Gastrocnemius medialis (tissue), 4 donors: ENCODE measurements at regions not wholly inside any gene's neighbourhood (a gene's known extent, or its start where the extent isn't known, plus 50 kb on each side); places are given as distances from the start of the nearest gene placed in this dataset.

Experiments used
- ATAC-seq, 2 donors: fragments of 150-250 bp; one replicate each; pipeline ENCODE4 v1.9.1; 2016
- DNase-seq, 2 donors: peaks; one replicate each; pipeline ENCODE4 v3.0.0-alpha.2; 2019
- H3K27ac ChIP-seq, 4 donors: fragments of 200-600 bp; sonication (generic); 1 replicate in 1 of 4; 2 replicates in 3 of 4; pipeline ENCODE4 v1.5.1; 2016 to 2018; ENCODE audit warnings: mild to moderate bottlenecking in 2 of 4, moderate library complexity in 1 of 4
- H3K27me3 ChIP-seq, 3 donors: fragments of 200-600 bp; sonication (generic) in 2 of 3; 1 replicate in 1 of 3; 2 replicates in 2 of 3; pipeline versions ENCODE4 v1.5.1 to v1.6.0; 2016 to 2019; ENCODE audit warnings: mild to moderate bottlenecking in 1 of 3, moderate library complexity in 1 of 3
- H3K36me3 ChIP-seq, 2 donors: fragments of 200-600 bp; sonication (generic) in 1 of 2; one replicate each; pipeline ENCODE4 v1.5.1; 2017 to 2018
- H3K4me1 ChIP-seq, 2 donors: fragments of 200-600 bp; sonication (generic) in 1 of 2; one replicate each; pipeline ENCODE4 v1.5.1; 2016 to 2017; ENCODE audit warnings: mild to moderate bottlenecking in 2 of 2
- H3K4me3 ChIP-seq, 4 donors: fragments of 200-600 bp; sonication (generic) in 3 of 4; 1 replicate in 1 of 4; 2 replicates in 3 of 4; pipeline ENCODE4 v1.5.1; 2016 to 2019; ENCODE audit warnings: mild to moderate bottlenecking in 2 of 4
- H3K9me3 ChIP-seq, 3 donors: fragments of 200-600 bp; sonication (generic) in 2 of 3; 1 replicate in 1 of 3; 2 replicates in 2 of 3; pipeline ENCODE4 v1.5.1; 2016 to 2019
- CTCF ChIP-seq, 5 experiments: fragments of 450-650 bp in 3 of 5; fragments of 200-600 bp in 2 of 5; sonication (generic) in 2 of 5; IDR thresholded peaks in 4 of 5; conservative IDR thresholded peaks in 1 of 5; 1 replicate in 4 of 5; 2 replicates in 1 of 5; pipeline ENCODE4 v1.5.1; 2016 to 2019; ENCODE audit warnings: antibody characterized with exemption in 5 of 5, mild to moderate bottlenecking in 3 of 5, moderate library complexity in 3 of 5
- POLR2A ChIP-seq, 2 donors: fragments of 450-650 bp; IDR thresholded peaks; one replicate each; pipeline ENCODE4 v1.6.1; 2017; ENCODE audit warnings: antibody characterized with exemption in 2 of 2, mild to moderate bottlenecking in 2 of 2, moderate library complexity in 2 of 2
- in situ Hi-C, 4 donors: fragments of 200-750 bp; cut with MboI; loops; one replicate each; pipeline versions ENCODE4 v1.15.0 to v1.8.0; 2017; ENCODE audit warnings: low sequenced_read_pairs in 4 of 4
- intact Hi-C: fragments of 100-400 bp; cut with DNase I; formaldehyde crosslinking; loops from one replicate; pipeline ENCODE4 v1.15.1; 2023; ENCODE audit warnings: low total_unique reads

- ATAC-seq (no peak), DNase-seq (no peak)
- intact Hi-C loops (no loop called here), in situ Hi-C loops (no loop called here)
- Histone ChIP-seq H3K27ac (no peak overlapping the region), H3K4me3 (no peak overlapping the region), H3K36me3 (no peaks in the 10 kb centered on the region), H3K9me3 (no peaks in the 10 kb centered on the region), H3K4me1 (no peaks in the 10 kb centered on the region), H3K27me3 (no peaks in the 10 kb centered on the region)
- TF ChIP-seq POLR2A (IDR thresholded peaks at IDR 0.05): no peak
Measured at GRCh38 chr2:83461135-83461534, 997.9 kb downstream of the SUCLG1 start.

GRCh38 chr2:83459456-83459855, 999.6 kb downstream of the SUCLG1 start:
- no peak overlapping the region for H3K27ac ChIP-seq
- no peaks in the 10 kb centered on the region for H3K36me3 ChIP-seq
- no peak overlapping the region for H3K4me3 ChIP-seq
- ATAC-seq (no peak), DNase-seq (no peak)
- H3K27me3 ChIP-seq: no peaks in the 10 kb centered on the region
- in situ Hi-C loops: no loop called here
- H3K4me1 ChIP-seq: no peaks in the 10 kb centered on the region
- intact Hi-C loops: no loop called here
- no peaks in the 10 kb centered on the region for H3K9me3 ChIP-seq
- TF ChIP-seq CTCF (IDR thresholded peaks at IDR 0.05 in 4 of 5, conservative IDR thresholded peaks at IDR 0.05 in 1 of 5) (no peak), POLR2A (IDR thresholded peaks at IDR 0.05) (no peak)

GRCh38 chr2:83435989-83436388, 1023.1 kb downstream of the SUCLG1 start:
- ATAC-seq: no peak
- in situ Hi-C loops: no loop called here

GRCh38 chr2:83420993-83421392, 1038.1 kb downstream of the SUCLG1 start:
- TF ChIP-seq POLR2A (IDR thresholded peaks at IDR 0.05) (no peak), CTCF (IDR thresholded peaks at IDR 0.05 in 4 of 5, conservative IDR thresholded peaks at IDR 0.05 in 1 of 5) (no peak)
- ATAC-seq (no peak), DNase-seq (no peak)
- in situ Hi-C loops: no loop called here
- H3K4me3 ChIP-seq: no peak overlapping the region
- H3K36me3 ChIP-seq: no peaks in the 10 kb centered on the region
- H3K9me3 ChIP-seq: peaks cover 0 to 4% (median 0%) of the 10 kb centered on the region in 3 donors
- no peaks in the 10 kb centered on the region for H3K4me1 ChIP-seq
- intact Hi-C loops: no loop called here
- H3K27me3 ChIP-seq: no peaks in the 10 kb centered on the region
- H3K27ac ChIP-seq: no peak overlapping the region

More at GRCh38 chr2:83435989-83436388, 1023.1 kb downstream of the SUCLG1 start:
- intact Hi-C loops: no loop called here
- H3K36me3 ChIP-seq: no peaks in the 10 kb centered on the region
- no peak overlapping the region for H3K27ac ChIP-seq
- no peaks in the 10 kb centered on the region for H3K27me3 ChIP-seq
- no peaks in the 10 kb centered on the region for H3K9me3 ChIP-seq
- TF ChIP-seq CTCF (IDR thresholded peaks at IDR 0.05 in 4 of 5, conservative IDR thresholded peaks at IDR 0.05 in 1 of 5) (no peak), POLR2A (IDR thresholded peaks at IDR 0.05) (no peak)
- H3K4me1 ChIP-seq: no peaks in the 10 kb centered on the region
- no peak for DNase-seq
- no peak overlapping the region for H3K4me3 ChIP-seq

- Histone ChIP-seq H3K27ac (no peak overlapping the region), H3K4me1 (no peaks in the 10 kb centered on the region), H3K9me3 (no peaks in the 10 kb centered on the region), H3K27me3 (no peaks in the 10 kb centered on the region), H3K36me3 (no peaks in the 10 kb centered on the region), H3K4me3 (no peak overlapping the region)
- no peak for ATAC-seq
- intact Hi-C loops: no loop called here
- no peak for DNase-seq
- TF ChIP-seq POLR2A (IDR thresholded peaks at IDR 0.05): no peak
- no peak for TF ChIP-seq CTCF (IDR thresholded peaks at IDR 0.05 in 4 of 5, conservative IDR thresholded peaks at IDR 0.05 in 1 of 5)
- in situ Hi-C loops: no loop called here
Measured at GRCh38 chr2:83394134-83394904, 1064.8 kb downstream of the SUCLG1 start.
